ENCODE measurements at regions not wholly inside any gene's neighbourhood (a gene's known extent, or its start where the extent isn't known, plus 50 kb on each side); places are given as distances from the start of the nearest gene placed in this dataset.

- DNase-seq (ENCODE audit: low spot score), result no peak
- in situ Hi-C loops (cut with HindIII; ENCODE audit: low sequenced_read_pairs), result no loop called here
Observed at GRCh38 chr6:241336-241865, 50.9 kb upstream of the DUSP22 start.
